Smooth muscle cell (in vitro differentiated cells): ENCODE measurements at regions not wholly inside any gene's neighbourhood (a gene's known extent, or its start where the extent isn't known, plus 50 kb on each side); places are given as distances from the start of the nearest gene placed in this dataset.

ENCODE experiments used
- DNase-seq: peaks from one replicate; lab custom pipeline; 2025; ENCODE audit not compliant: unreplicated experiment; lab: John Stamatoyannopoulos, UW
- H2AFZ ChIP-seq: fragments of 200-600 bp; sonication (generic); 2 replicates; pipeline ENCODE4 v1.6.0; 2016; ENCODE audit warnings: antibody characterized with exemption, low read depth, mild to moderate bottlenecking
- H3F3A ChIP-seq: fragments of 200-600 bp; sonication (generic); 2 replicates; pipeline ENCODE4 v1.6.0; 2017; ENCODE audit warnings: antibody characterized with exemption, low read depth
- H3K27ac ChIP-seq: fragments of 200-600 bp; sonication (generic); 2 replicates; pipeline ENCODE4 v1.5.1; 2016; ENCODE audit warnings: low read depth, mild to moderate bottlenecking
- H3K27me3 ChIP-seq: fragments of 200-600 bp; sonication (generic); 2 replicates; pipeline ENCODE4 v1.6.1; 2016; ENCODE audit warnings: low read depth, mild to moderate bottlenecking
- H3K36me3 ChIP-seq: fragments of 200-600 bp; sonication (generic); 2 replicates; pipeline ENCODE4 v1.5.1; 2016; ENCODE audit warnings: low read depth
- H3K4me1 ChIP-seq: fragments of 200-600 bp; sonication (generic); 2 replicates; pipeline ENCODE4 v1.5.1; 2016; ENCODE audit warnings: low read depth
- H3K4me2 ChIP-seq: fragments of 200-600 bp; sonication (generic); 2 replicates; pipeline ENCODE4 v1.6.0; 2016; ENCODE audit warnings: mild to moderate bottlenecking
- H3K4me3 ChIP-seq: fragments of 200-600 bp; sonication (generic); 2 replicates; pipeline ENCODE4 v1.5.1; 2016; ENCODE audit warnings: mild to moderate bottlenecking
- H3K79me2 ChIP-seq: fragments of 200-600 bp; sonication (generic); 2 replicates; pipeline ENCODE4 v1.6.0; 2016; ENCODE audit warnings: low read depth, mild to moderate bottlenecking
- H3K9ac ChIP-seq: fragments of 200-600 bp; sonication (generic); 2 replicates; pipeline ENCODE4 v1.6.0; 2016; ENCODE audit warnings: low read depth
- H3K9me3 ChIP-seq: fragments of 200-600 bp; sonication (generic); replicated peaks from 2 replicates; pipeline ENCODE4 v1.5.1; 2016; ENCODE audit warnings: low read depth
- H4K20me1 ChIP-seq: fragments of 200-600 bp; sonication (generic); 2 replicates; pipeline ENCODE4 v1.6.0; 2016; ENCODE audit warnings: low read depth
- CTCF ChIP-seq: fragments of 200-600 bp; sonication (generic); IDR thresholded peaks from 2 replicates; pipeline ENCODE4 v1.5.1; 2017; ENCODE audit warnings: borderline replicate concordance, mild to moderate bottlenecking, antibody characterized with exemption; ENCODE audit not compliant: insufficient read depth, poor library complexity, severe bottlenecking
- WGBS: methylation state at CpG from one replicate; pipeline ENCODE4 v1.1.7; 2016; ENCODE audit warnings: low lambda C conversion rate; 5-methylcytosine and 5-hydroxymethylcytosine counted together

- peak; percentile 47 for TF ChIP-seq CTCF
- 13% methylated on average over 1 of the region's 1 CpG for WGBS
- H3K4me1 ChIP-seq = no peaks in the 10 kb centered on the region
- no peak overlapping the region for H3K9ac ChIP-seq
- H3K36me3 ChIP-seq = no peaks in the 10 kb centered on the region
- no peak overlapping the region for H3K4me2 ChIP-seq
- no peak overlapping the region for H3K27ac ChIP-seq
- no peaks in the 10 kb centered on the region for H4K20me1 ChIP-seq
- no peaks in the 10 kb centered on the region for H3K79me2 ChIP-seq
- H3K27me3 ChIP-seq = no peaks in the 10 kb centered on the region
- H3K9me3 ChIP-seq = no peaks in the 10 kb centered on the region
- H3K4me3 ChIP-seq = no peak overlapping the region
- no peaks in the 10 kb centered on the region for H3F3A ChIP-seq
- H2AFZ ChIP-seq = no peak overlapping the region
- DNase-seq = no peak
These were observed 73.1 kb upstream of the FMR1 start for GRCh38 chrX:147838465-147839131.

- peak overlapping the region; percentile 47 for H3K27ac ChIP-seq
- H3K4me3 ChIP-seq = no peak overlapping the region
- no peaks in the 10 kb centered on the region for H3K27me3 ChIP-seq
- WGBS = 47% methylated on average over 3 of the region's 3 CpGs
- no peaks in the 10 kb centered on the region for H3K36me3 ChIP-seq
- no peak overlapping the region for H3K9ac ChIP-seq
- no peak for TF ChIP-seq CTCF
- no peaks in the 10 kb centered on the region for H3F3A ChIP-seq
- no peaks in the 10 kb centered on the region for H3K9me3 ChIP-seq
- H3K4me2 ChIP-seq = peak overlapping the region; percentile 54
- DNase-seq = no peak
- H4K20me1 ChIP-seq = no peaks in the 10 kb centered on the region
- peaks cover 8% of the 10 kb centered on the region for H3K4me1 ChIP-seq
- H2AFZ ChIP-seq = no peak overlapping the region
- no peaks in the 10 kb centered on the region for H3K79me2 ChIP-seq
These were observed 65.0 kb upstream of the FMR1 start for GRCh38 chrX:147846676-147847075.

GRCh38 chrX:147847999-147848398, 63.7 kb upstream of the FMR1 start:
- TF ChIP-seq CTCF = no peak
- no peak for DNase-seq
- 46% methylated on average over 7 of the region's 7 CpGs for WGBS
- H3F3A ChIP-seq = no peaks in the 10 kb centered on the region
- H3K36me3 ChIP-seq = no peaks in the 10 kb centered on the region
- H3K9ac ChIP-seq = no peak overlapping the region
- no peaks in the 10 kb centered on the region for H3K79me2 ChIP-seq
- peak overlapping the region; percentile 47 for H3K27ac ChIP-seq
- no peaks in the 10 kb centered on the region for H4K20me1 ChIP-seq
- peaks cover 8% of the 10 kb centered on the region for H3K4me1 ChIP-seq
- no peaks in the 10 kb centered on the region for H3K9me3 ChIP-seq
- no peak overlapping the region for H3K4me3 ChIP-seq
- peak overlapping the region; percentile 54 for H3K4me2 ChIP-seq
- H2AFZ ChIP-seq = no peak overlapping the region
- no peaks in the 10 kb centered on the region for H3K27me3 ChIP-seq
